Activated naive CD8-positive, alpha-beta T cell (primary cell): ENCODE measurements at regions not wholly inside any gene's neighbourhood (a gene's known extent, or its start where the extent isn't known, plus 50 kb on each side); places are given as distances from the start of the nearest gene placed in this dataset.

Experiments
- H3K27ac Mint-ChIP-seq: one replicate; pipeline ENCODE4 v1.8.0; 2021; ENCODE audit warnings: mixed read lengths
- H3K27me3 Mint-ChIP-seq: one replicate; pipeline ENCODE4 v1.8.0; 2021; ENCODE audit warnings: mixed read lengths
- H3K36me3 Mint-ChIP-seq: one replicate; pipeline ENCODE4 v1.8.0; 2021; ENCODE audit warnings: mixed read lengths
- H3K4me1 Mint-ChIP-seq: one replicate; pipeline ENCODE4 v1.8.0; 2021; ENCODE audit warnings: low read depth, mixed read lengths
- H3K4me3 Mint-ChIP-seq: one replicate; pipeline ENCODE4 v1.8.0; 2021; ENCODE audit warnings: mild to moderate bottlenecking, mixed read lengths
- H3K9me3 Mint-ChIP-seq: one replicate; pipeline ENCODE4 v1.8.0; 2021; ENCODE audit warnings: low read depth, mixed read lengths

DNA sequence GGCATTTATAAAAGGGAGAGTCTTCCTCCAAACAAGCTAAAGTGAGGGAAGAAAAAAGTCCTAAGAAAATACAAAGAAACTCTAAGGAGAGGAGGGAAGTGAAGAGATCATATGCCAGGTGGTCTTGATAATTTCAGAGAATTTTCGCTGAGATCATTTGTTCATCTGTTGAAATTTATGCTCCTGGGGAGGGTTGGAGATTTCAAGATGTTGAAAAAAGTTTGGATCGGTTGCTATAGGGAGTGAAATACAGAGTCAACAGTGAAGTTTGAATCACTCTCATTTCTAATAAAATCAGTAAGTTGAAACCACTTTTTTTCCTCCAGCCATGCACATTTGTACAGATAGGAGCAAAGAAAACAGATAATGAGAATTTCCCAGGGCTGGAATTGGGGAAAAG is 299.1 kb upstream of the ADAMTS5 start:
- Mint-ChIP-seq H3K27me3 (no peaks in the 10 kb centered on the region), H3K4me1 (no peaks in the 10 kb centered on the region)

DNA sequence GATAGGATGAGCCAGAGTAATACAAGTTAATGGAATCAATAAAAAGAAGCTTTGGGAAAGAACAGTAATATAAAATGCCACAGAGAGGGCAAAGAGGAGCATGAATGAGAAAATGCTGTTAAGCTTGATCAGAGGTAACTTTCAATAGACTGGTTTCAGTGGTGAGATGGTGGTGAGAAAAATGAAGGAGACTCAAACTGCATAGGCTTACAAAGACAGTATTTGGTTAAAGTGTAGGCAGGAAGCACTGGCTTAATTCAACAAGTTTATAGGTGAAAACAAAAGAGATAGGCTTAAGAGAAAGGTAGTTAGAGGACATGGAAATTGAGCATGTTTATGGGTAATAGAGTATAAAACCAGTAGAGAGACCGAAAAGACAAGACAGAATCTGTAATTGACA is 298.6 kb upstream of the ADAMTS5 start:
- no peaks in the 10 kb centered on the region for H3K4me1 Mint-ChIP-seq
- no peaks in the 10 kb centered on the region for H3K9me3 Mint-ChIP-seq
- H3K36me3 Mint-ChIP-seq, result no peaks in the 10 kb centered on the region
- no peak overlapping the region for H3K4me3 Mint-ChIP-seq
- no peak overlapping the region for H3K27ac Mint-ChIP-seq
- H3K27me3 Mint-ChIP-seq, result no peaks in the 10 kb centered on the region

More for the DNA sequence above, 299.1 kb upstream of the ADAMTS5 start:
- Mint-ChIP-seq H3K4me3 (no peak overlapping the region), H3K9me3 (no peaks in the 10 kb centered on the region), H3K27ac (no peak overlapping the region), H3K36me3 (no peaks in the 10 kb centered on the region)

DNA sequence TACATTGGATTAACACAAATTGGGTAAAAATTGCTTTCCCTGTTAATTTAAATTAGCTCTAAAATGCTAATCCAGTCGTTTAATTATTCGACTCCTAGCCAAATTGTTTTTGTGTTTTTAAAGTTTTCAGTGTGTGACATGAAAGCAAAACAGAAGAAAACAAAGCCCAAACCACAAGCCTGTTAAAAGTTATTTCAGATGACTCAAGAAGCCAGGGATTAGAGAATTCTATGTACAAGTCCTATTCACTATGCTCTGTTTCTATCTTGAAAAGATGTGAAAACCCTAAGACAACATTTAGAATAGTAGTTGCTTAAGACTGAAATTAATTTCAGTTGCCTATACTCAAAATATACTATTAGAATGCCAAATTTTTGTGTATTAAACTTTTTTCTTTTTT is 294.8 kb upstream of the ADAMTS5 start:
- Mint-ChIP-seq H3K9me3 (peaks cover 3% of the 10 kb centered on the region), H3K4me1 (no peaks in the 10 kb centered on the region)

DNA sequence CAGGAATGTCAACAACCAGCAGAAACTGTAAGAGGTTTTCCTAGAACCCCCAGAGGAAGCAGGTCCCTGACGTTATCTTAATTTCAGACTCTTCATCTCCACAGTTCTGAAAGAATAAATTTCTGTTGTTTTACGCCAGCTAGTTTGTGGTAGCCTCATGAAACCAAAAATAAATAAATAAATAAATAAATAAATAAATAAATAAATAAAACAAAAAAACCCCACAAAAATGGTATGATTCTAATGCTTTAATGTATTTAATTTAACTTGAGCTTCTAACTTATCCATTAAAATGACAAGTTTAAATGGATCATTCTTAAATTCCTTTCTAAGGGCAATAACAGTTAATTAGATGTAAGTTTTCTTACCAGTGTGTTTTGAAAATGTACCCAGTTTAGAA is 293.8 kb upstream of the ADAMTS5 start:
- no peak overlapping the region for H3K27ac Mint-ChIP-seq
- no peaks in the 10 kb centered on the region for H3K4me1 Mint-ChIP-seq
- no peak overlapping the region for H3K4me3 Mint-ChIP-seq
- H3K36me3 Mint-ChIP-seq, result no peaks in the 10 kb centered on the region
- H3K9me3 Mint-ChIP-seq, result peaks cover 3% of the 10 kb centered on the region
- no peaks in the 10 kb centered on the region for H3K27me3 Mint-ChIP-seq

More for the DNA sequence above, 294.8 kb upstream of the ADAMTS5 start:
- H3K27me3 Mint-ChIP-seq, result no peaks in the 10 kb centered on the region
- no peaks in the 10 kb centered on the region for H3K36me3 Mint-ChIP-seq
- no peak overlapping the region for H3K27ac Mint-ChIP-seq
- no peak overlapping the region for H3K4me3 Mint-ChIP-seq

DNA sequence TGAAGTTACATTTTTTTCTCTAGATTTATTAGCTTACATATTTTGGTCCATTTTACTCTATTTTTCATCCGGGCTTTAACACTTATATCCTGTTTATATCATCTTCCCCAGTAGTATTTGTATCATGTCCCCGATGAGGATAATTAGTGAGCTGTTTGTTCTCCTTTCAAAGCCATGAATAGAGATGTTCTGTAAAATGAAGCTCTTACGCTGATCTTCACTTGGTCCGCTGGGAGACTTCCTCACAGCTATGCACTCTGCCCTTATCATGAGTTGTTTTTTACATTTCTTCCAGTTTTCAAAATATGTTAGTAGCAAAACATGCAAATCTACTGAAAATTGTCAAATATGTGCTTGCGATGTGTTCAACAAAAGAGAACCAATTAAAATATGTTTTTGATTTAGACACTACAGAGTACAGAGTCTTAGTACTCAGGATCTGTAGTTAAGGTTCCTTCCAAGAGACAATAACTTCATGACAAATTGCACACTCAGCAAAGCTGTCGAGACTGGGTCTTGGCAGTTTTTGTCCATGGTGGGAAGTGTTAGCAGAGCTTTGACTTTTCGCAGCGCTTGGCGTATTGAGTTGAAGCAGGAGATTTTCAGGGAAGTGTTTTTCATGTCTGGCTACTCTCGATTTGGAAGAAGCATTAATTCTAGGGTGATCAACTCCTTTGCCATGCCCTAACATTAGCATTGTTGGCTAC is 292.0 kb upstream of the ADAMTS5 start:
- H3K4me3 Mint-ChIP-seq, result no peak overlapping the region
- H3K36me3 Mint-ChIP-seq, result no peaks in the 10 kb centered on the region
- no peak overlapping the region for H3K27ac Mint-ChIP-seq
- peaks cover 3% of the 10 kb centered on the region for H3K9me3 Mint-ChIP-seq
- no peaks in the 10 kb centered on the region for H3K4me1 Mint-ChIP-seq
- H3K27me3 Mint-ChIP-seq, result no peaks in the 10 kb centered on the region

DNA sequence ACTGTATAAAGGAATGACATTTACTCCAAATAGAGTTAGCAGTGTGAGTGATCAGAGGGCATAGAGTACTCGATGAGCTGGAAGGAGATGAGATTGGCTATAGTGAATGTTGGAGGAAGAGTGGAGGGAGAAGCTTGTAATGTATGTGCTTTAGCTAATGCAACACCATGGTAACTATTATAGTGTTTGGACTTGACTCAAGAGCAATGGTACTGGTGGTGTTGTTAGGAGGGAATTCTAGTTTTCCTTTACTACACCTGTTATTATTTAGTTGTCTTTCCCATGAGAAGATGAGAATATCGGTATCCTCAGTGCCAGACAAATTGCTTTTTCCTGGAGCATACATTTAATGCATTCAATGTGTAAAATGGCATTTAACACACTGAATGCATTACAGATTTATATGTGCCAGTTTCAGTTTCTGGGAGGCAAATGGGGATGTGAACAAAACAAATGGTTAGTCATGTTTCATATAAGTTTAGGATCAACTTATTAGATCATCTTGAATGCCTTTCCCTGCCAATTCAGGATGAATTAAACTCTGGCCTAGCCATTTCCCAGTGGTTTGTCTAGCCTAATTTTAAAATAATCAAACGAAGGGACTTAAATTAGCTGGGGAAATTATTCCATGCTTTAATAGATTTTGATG is 291.1 kb upstream of the ADAMTS5 start:
- H3K27ac Mint-ChIP-seq, result no peak overlapping the region
- H3K36me3 Mint-ChIP-seq, result no peaks in the 10 kb centered on the region
- H3K4me3 Mint-ChIP-seq, result no peak overlapping the region
- H3K27me3 Mint-ChIP-seq, result no peaks in the 10 kb centered on the region
- H3K4me1 Mint-ChIP-seq, result no peaks in the 10 kb centered on the region
- peaks cover 3% of the 10 kb centered on the region for H3K9me3 Mint-ChIP-seq

DNA sequence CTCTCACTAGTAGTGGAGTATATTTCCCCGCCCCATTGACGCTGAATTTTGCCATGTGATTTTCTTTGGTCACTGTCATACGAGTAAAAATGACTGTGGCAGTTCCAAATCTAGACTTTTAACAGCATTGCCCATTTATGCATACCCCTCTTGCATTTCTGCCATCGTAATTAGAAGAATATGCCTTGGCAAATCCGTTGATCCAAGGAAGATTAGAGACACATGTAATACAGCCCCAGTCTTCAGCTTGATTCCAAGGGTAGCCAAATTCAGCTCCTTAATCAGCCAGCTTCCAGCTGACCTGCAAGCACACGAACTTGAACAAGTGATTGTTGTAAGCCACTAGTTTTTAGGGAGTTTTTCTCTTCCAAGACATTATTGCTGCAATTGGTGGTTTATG is 290.3 kb upstream of the ADAMTS5 start:
- no peak overlapping the region for H3K27ac Mint-ChIP-seq
- H3K9me3 Mint-ChIP-seq, result peaks cover 3% of the 10 kb centered on the region
- no peaks in the 10 kb centered on the region for H3K27me3 Mint-ChIP-seq
- no peaks in the 10 kb centered on the region for H3K36me3 Mint-ChIP-seq
- H3K4me1 Mint-ChIP-seq, result no peaks in the 10 kb centered on the region
- H3K4me3 Mint-ChIP-seq, result no peak overlapping the region

DNA sequence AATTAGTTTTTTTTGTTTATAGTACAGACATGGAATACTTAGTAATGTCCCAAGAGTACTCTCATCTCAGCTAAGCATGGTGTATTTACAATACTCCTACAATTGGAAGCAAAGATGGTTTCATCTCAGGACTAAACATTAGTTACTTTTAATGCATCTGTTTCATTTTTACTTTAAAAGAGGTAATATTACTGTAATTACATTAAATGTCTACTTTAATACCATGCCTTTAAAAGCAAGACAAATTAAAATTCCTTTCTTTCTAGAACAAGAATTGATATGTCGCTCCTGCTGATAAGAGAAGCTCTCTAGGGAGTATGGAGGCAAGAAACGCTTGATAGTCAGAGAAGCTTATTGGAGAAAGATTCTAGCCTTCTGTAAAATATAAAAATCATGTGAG is 284.9 kb upstream of the ADAMTS5 start:
- no peaks in the 10 kb centered on the region for H3K4me1 Mint-ChIP-seq
- H3K27me3 Mint-ChIP-seq, result no peaks in the 10 kb centered on the region
- H3K27ac Mint-ChIP-seq, result no peak overlapping the region
- H3K36me3 Mint-ChIP-seq, result no peaks in the 10 kb centered on the region
- peaks cover 4% of the 10 kb centered on the region for H3K9me3 Mint-ChIP-seq
- no peak overlapping the region for H3K4me3 Mint-ChIP-seq

DNA sequence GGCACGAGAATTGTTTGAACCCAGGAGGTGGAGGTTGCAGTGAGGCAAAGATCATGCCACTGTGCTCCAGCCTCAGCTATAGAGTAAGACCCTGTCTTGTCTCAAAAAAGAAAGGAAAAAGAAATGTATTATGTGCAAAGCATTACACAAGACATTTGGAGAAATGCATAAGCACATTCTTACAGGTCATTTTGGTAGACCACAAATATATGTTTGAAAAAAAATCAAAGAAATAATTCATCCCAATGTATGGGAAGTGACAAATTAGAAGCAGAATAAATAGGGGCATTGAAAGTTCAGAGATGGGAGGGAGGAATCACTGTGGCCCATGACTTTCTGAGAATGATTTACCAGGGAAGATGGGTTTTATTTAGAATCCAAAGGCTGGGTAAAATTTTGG is 283.5 kb upstream of the ADAMTS5 start:
- Mint-ChIP-seq H3K4me1 (no peaks in the 10 kb centered on the region), H3K27me3 (no peaks in the 10 kb centered on the region), H3K27ac (no peak overlapping the region), H3K4me3 (no peak overlapping the region), H3K36me3 (no peaks in the 10 kb centered on the region), H3K9me3 (peaks cover 4% of the 10 kb centered on the region)

DNA sequence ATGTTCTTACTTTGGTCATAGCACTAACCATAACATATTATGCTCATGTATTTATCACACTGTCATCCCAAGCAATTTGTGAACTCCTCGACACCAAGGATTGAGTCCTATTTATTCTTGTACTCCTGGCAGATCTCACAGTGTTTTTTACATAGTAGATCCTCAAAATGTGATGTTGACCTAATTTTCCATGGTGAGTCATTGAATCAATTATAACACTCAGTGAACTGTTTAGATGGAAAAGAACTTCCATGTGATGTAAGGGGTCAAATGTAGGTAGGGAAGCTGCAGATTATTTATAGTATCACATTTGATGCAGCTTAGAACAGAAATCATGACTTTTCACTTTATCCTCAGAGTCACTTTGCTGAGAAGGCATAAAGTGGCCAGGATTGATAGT is 281.9 kb upstream of the ADAMTS5 start:
- H3K9me3 Mint-ChIP-seq, result peaks cover 4% of the 10 kb centered on the region
- H3K4me3 Mint-ChIP-seq, result no peak overlapping the region
- H3K4me1 Mint-ChIP-seq, result no peaks in the 10 kb centered on the region
- H3K27ac Mint-ChIP-seq, result no peak overlapping the region
- no peaks in the 10 kb centered on the region for H3K27me3 Mint-ChIP-seq
- no peaks in the 10 kb centered on the region for H3K36me3 Mint-ChIP-seq

DNA sequence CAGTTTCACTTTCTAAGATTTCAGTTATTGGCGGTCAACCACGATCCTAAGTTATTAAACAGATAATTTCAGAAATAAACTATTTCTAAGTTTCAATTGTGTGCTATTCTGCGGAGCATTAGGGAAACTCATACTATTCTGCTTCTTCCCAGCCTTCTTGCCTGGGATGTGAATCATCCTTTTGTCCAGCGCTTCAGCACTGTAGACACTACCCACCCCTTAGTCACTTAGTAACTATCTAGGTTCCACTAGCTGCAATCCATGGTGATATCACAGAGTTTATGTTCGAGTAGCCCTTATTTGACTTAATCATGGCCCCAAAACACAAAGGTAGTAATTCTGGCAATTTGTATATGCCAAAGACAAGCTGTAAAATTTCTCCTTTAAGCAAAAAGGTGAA is 279.9 kb upstream of the ADAMTS5 start:
- Mint-ChIP-seq H3K36me3 (no peaks in the 10 kb centered on the region), H3K4me1 (no peaks in the 10 kb centered on the region), H3K9me3 (peaks cover 4% of the 10 kb centered on the region), H3K4me3 (no peak overlapping the region), H3K27ac (no peak overlapping the region), H3K27me3 (no peaks in the 10 kb centered on the region)

DNA sequence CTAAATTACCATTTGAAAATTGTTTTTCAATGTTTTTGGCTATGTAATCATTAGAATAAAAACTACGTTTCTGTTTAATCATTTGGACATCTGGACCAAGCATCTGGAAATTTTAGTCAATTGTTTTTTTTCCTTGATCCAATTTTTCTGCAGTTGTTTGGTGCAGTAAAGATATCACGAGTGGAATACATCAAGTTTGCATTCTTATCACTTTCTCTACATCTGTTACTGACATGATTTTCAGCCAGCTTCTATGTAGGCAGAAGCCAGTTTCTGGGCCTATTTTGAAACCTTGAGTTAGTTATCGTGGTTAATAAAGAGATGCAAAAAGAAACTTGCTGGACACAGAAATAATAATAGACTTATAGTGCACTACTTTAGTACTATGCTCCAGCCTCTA is 277.9 kb upstream of the ADAMTS5 start:
- H3K9me3 Mint-ChIP-seq, result peaks cover 10% of the 10 kb centered on the region
- H3K36me3 Mint-ChIP-seq, result no peaks in the 10 kb centered on the region
- H3K4me3 Mint-ChIP-seq, result no peak overlapping the region
- no peaks in the 10 kb centered on the region for H3K4me1 Mint-ChIP-seq
- no peaks in the 10 kb centered on the region for H3K27me3 Mint-ChIP-seq
- no peak overlapping the region for H3K27ac Mint-ChIP-seq

DNA sequence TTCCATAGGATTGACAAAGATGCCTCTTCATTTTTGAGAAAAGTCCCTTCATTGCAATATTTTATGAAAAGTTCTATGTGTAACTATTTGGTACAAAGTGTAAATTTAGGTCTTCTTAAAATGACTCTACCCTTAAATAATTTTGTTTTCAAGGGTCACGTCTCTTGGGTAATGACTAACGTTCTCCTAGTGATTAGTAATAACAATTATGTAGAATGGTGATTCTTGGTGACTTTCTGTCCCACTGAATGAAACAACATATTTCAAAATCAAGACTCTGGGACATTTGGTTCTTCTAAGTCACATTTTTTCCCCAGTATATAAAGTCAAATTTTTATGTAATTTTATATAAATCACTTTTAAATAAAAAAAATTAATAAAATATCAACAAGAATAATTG is 277.5 kb upstream of the ADAMTS5 start:
- Mint-ChIP-seq H3K9me3 (peaks cover 10% of the 10 kb centered on the region), H3K27ac (no peak overlapping the region), H3K4me1 (no peaks in the 10 kb centered on the region), H3K36me3 (no peaks in the 10 kb centered on the region), H3K4me3 (no peak overlapping the region), H3K27me3 (no peaks in the 10 kb centered on the region)

DNA sequence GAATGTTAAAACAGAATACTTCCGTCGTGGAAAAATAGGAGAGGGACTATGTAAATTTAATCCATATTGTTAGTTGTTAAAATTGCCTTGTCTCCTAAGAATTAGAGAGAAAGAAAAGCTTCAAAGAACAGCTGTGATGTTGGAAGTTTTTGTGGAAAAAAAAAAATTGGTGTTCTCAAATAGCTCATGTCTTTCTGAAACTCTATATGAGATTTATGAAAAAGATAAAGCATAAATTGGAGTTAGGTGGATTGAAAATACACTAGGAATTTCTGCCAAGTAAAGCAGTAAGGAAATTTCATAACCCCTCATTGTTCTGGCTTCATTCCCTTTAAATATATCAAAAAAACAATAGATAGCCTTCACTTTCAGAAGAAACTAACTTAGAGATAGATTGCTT is 274.0 kb upstream of the ADAMTS5 start:
- Mint-ChIP-seq H3K27me3 (no peaks in the 10 kb centered on the region), H3K27ac (no peak overlapping the region), H3K36me3 (no peaks in the 10 kb centered on the region), H3K9me3 (peaks cover 6% of the 10 kb centered on the region), H3K4me1 (no peaks in the 10 kb centered on the region), H3K4me3 (no peak overlapping the region)

DNA sequence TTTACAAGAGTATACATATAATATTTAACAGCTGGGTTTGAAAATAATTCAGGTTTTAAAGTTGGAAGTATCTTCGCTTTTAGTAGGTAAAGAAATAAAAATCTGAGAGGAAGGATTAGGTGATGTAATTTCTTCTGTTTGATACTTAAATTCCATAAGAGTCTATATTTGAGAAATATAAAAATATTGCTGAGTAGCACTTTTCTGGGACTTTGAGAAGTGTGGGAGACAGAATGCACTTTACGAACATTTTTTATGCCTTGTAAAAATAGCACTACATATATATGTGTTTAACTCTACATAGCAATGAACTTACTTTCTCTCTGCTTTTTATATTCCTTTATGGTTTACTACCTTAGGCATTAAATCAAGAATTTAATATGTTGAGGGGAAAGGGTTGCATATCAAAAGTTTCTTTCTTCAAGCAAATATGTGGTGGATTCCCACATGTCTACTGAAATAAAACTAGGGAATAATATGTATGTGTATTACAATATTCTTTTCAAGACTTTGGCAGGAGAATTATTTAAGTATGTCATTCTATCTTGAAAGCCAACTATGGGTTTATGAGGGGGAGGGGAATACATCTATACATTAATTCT is 266.7 kb upstream of the ADAMTS5 start:
- H3K27me3 Mint-ChIP-seq, result no peaks in the 10 kb centered on the region
- H3K4me3 Mint-ChIP-seq, result no peak overlapping the region
- H3K27ac Mint-ChIP-seq, result no peak overlapping the region
- no peaks in the 10 kb centered on the region for H3K4me1 Mint-ChIP-seq
- no peaks in the 10 kb centered on the region for H3K36me3 Mint-ChIP-seq
- H3K9me3 Mint-ChIP-seq, result no peaks in the 10 kb centered on the region

DNA sequence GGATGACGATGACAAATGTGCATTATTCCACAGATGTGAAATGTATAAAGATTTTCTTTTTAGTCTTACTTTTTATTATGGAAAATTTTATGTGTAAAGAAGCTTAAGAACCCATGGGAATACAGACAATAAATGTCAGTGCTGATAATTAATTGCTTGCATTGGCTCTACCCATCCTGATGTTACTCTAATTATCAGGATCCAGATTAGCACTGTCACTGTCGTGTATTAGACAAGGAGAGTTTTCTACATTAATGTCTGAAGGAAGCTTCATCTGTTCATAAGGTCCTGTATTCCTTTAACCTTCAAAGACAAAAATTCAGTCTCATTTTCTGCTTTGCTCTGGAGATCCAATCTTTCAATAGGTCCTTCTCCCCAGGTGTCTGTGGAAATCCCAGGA is 259.1 kb upstream of the ADAMTS5 start:
- Mint-ChIP-seq H3K27me3 (no peaks in the 10 kb centered on the region), H3K9me3 (peaks cover 7% of the 10 kb centered on the region), H3K36me3 (no peaks in the 10 kb centered on the region), H3K27ac (no peak overlapping the region), H3K4me1 (no peaks in the 10 kb centered on the region), H3K4me3 (no peak overlapping the region)
